Spleen (tissue), 11 donors: ENCODE measurements at regions not wholly inside any gene's neighbourhood (a gene's known extent, or its start where the extent isn't known, plus 50 kb on each side); places are given as distances from the start of the nearest gene placed in this dataset.

Experiments
- DNase-seq: peaks from one replicate; pipeline ENCODE4 v3.0.0-alpha.2; 2020
- H3K27ac ChIP-seq, 8 donors: fragments of 200-600 bp; sonication (generic) in 7 of 8; 1 replicate in 4 of 8; 2 replicates in 4 of 8; pipeline versions ENCODE4 v1.5.0 to v1.8.0; 2016 to 2021; ENCODE audit warnings: inconsistent platforms in 4 of 8, mild to moderate bottlenecking in 4 of 8, moderate library complexity in 1 of 8
- H3K27me3 ChIP-seq, 7 donors: fragments of 200-600 bp; sonication (generic) in 6 of 7; replicated peaks in 1 of 7; 1 replicate in 4 of 7; 2 replicates in 3 of 7; pipeline versions ENCODE4 v1.5.0 to v1.8.0; 2016 to 2021; ENCODE audit warnings: inconsistent platforms in 3 of 7, mild to moderate bottlenecking in 1 of 7
- H3K36me3 ChIP-seq, 6 donors: fragments of 200-600 bp; sonication (generic) in 5 of 6; 1 replicate in 4 of 6; 2 replicates in 2 of 6; pipeline versions ENCODE4 v1.5.0 to v1.8.0; 2016 to 2021; ENCODE audit warnings: inconsistent platforms in 2 of 6
- H3K4me1 ChIP-seq, 6 donors: fragments of 200-600 bp; sonication (generic) in 5 of 6; 1 replicate in 3 of 6; 2 replicates in 3 of 6; pipeline versions ENCODE4 v1.5.0 to v1.8.0; 2016 to 2021; ENCODE audit warnings: inconsistent platforms in 3 of 6
- H3K4me3 ChIP-seq, 8 donors: fragments of 200-600 bp; sonication (generic) in 7 of 8; 1 replicate in 4 of 8; 2 replicates in 4 of 8; pipeline versions ENCODE4 v1.5.0 to v1.8.0; 2016 to 2021; ENCODE audit warnings: inconsistent platforms in 4 of 8, mild to moderate bottlenecking in 4 of 8, moderate library complexity in 2 of 8
- H3K9me3 ChIP-seq, 8 donors: fragments of 200-600 bp; sonication (generic) in 7 of 8; 1 replicate in 4 of 8; 2 replicates in 4 of 8; pipeline versions ENCODE4 v1.5.0 to v1.8.0; 2016 to 2021; ENCODE audit warnings: inconsistent platforms in 4 of 8
- CTCF ChIP-seq, 11 experiments: fragments of 200-600 bp in 7 of 11; fragments of 450-650 bp in 4 of 11; sonication (generic) in 4 of 11; IDR thresholded peaks in 8 of 11; conservative IDR thresholded peaks in 3 of 11; 1 replicate in 7 of 11; 2 replicates in 4 of 11; pipeline versions ENCODE4 v1.4.0 to v1.8.0; 2016 to 2021; ENCODE audit warnings: antibody characterized with exemption in 11 of 11, inconsistent platforms in 4 of 11, mild to moderate bottlenecking in 1 of 11
- POLR2A ChIP-seq, 3 donors: fragments of 450-650 bp; IDR thresholded peaks; one replicate each; pipeline ENCODE4 v1.5.1; 2017; ENCODE audit warnings: antibody characterized with exemption in 3 of 3, mild to moderate bottlenecking in 1 of 3
- POLR2AphosphoS5 ChIP-seq, 3 donors: sonication (generic); formaldehyde crosslinking; IDR thresholded peaks; one replicate each; pipeline ENCODE4 v1.5.1; 2017; ENCODE audit warnings: antibody characterized with exemption in 3 of 3
- WGBS, 5 donors: extraction: QIAGEN DNeasy Blood & Tissue Kit in 3 of 5; methylation state at CpG; one replicate each; pipeline versions ENCODE4 v1.1.5 to v1.1.7; 2013 to 2018; 5-methylcytosine and 5-hydroxymethylcytosine counted together
- intact Hi-C: fragments of 100-400 bp; cut with DNase I; formaldehyde crosslinking; loops from one replicate; pipeline ENCODE4 v1.15.0; 2023; ENCODE audit warnings: low total_unique reads
- donor health status: healthy with polysubstance abuse.
- donor health status: DM: no; HTN: no; CAD: no; lungs with moderate emphysema.
- donor health status: DM: no; HTN: no; CAD: no.
- donor health status: Bipolar disorder and iron deficiency.
- donor health status: healthy.
- donor health status: DM: no; HTN: no; CAD: no.
- donor health status: DM: yes; HTN: yes; CAD: no.

GRCh38 chr4:23456864-23457263 is 433.0 kb downstream of the PPARGC1A start:
- H3K4me3 ChIP-seq = no peak overlapping the region
- TF ChIP-seq CTCF (IDR thresholded peaks at IDR 0.05 in 8 of 11, conservative IDR thresholded peaks at IDR 0.05 in 3 of 11) (no peak), POLR2AphosphoS5 (IDR thresholded peaks at IDR 0.05) (no peak), POLR2A (IDR thresholded peaks at IDR 0.05) (no peak)
- WGBS, 5 donors = 70 to 82% (median 72%) methylated on average over 2 of the region's 2 CpGs
- no peaks in the 10 kb centered on the region for H3K4me1 ChIP-seq
- H3K9me3 ChIP-seq = no peaks in the 10 kb centered on the region
- intact Hi-C loops = no loop called here
- H3K36me3 ChIP-seq = no peaks in the 10 kb centered on the region
- no peak overlapping the region for H3K27ac ChIP-seq
- no peaks in the 10 kb centered on the region for H3K27me3 ChIP-seq
- DNase-seq = no peak

- Histone ChIP-seq H3K27ac (no peak overlapping the region), H3K36me3 (no peaks in the 10 kb centered on the region), H3K9me3 (no peaks in the 10 kb centered on the region), H3K4me3 (no peak overlapping the region), H3K27me3 (no peaks in the 10 kb centered on the region), H3K4me1 (no peaks in the 10 kb centered on the region)
- TF ChIP-seq CTCF (IDR thresholded peaks at IDR 0.05 in 8 of 11, conservative IDR thresholded peaks at IDR 0.05 in 3 of 11) (no peak), POLR2A (IDR thresholded peaks at IDR 0.05) (no peak), POLR2AphosphoS5 (IDR thresholded peaks at IDR 0.05) (no peak)
- DNase-seq = no peak
- 31 to 37% (median 36%) methylated on average over 5 of the region's 5 CpGs for WGBS, 5 donors
- intact Hi-C loops = no loop called here
Measured at GRCh38 chr4:23455456-23456158, 434.2 kb downstream of the PPARGC1A start.

- H3K27ac ChIP-seq = no peak overlapping the region
- no peak for DNase-seq
- 83 to 95% (median 91%) methylated on average over 1 of the region's 1 CpG for WGBS, 5 donors
- H3K27me3 ChIP-seq = no peaks in the 10 kb centered on the region
- TF ChIP-seq POLR2AphosphoS5 (IDR thresholded peaks at IDR 0.05) (no peak), POLR2A (IDR thresholded peaks at IDR 0.05) (no peak), CTCF (IDR thresholded peaks at IDR 0.05 in 8 of 11, conservative IDR thresholded peaks at IDR 0.05 in 3 of 11) (no peak)
- intact Hi-C loops = no loop called here
- H3K4me3 ChIP-seq = no peak overlapping the region
- H3K36me3 ChIP-seq = no peaks in the 10 kb centered on the region
- H3K9me3 ChIP-seq = no peaks in the 10 kb centered on the region
- H3K4me1 ChIP-seq = no peaks in the 10 kb centered on the region
Measured at GRCh38 chr4:23441530-23442069, 448.2 kb downstream of the PPARGC1A start.

- Histone ChIP-seq H3K4me1 (no peaks in the 10 kb centered on the region), H3K36me3 (no peaks in the 10 kb centered on the region), H3K9me3 (no peaks in the 10 kb centered on the region), H3K27ac (no peak overlapping the region), H3K4me3 (no peak overlapping the region), H3K27me3 (no peaks in the 10 kb centered on the region)
- no peak for DNase-seq
- intact Hi-C loops = no loop called here
- 65 to 78% (median 66%) methylated on average over 1 of the region's 1 CpG for WGBS, 5 donors
- TF ChIP-seq POLR2AphosphoS5 (IDR thresholded peaks at IDR 0.05) (no peak), CTCF (IDR thresholded peaks at IDR 0.05 in 8 of 11, conservative IDR thresholded peaks at IDR 0.05 in 3 of 11) (no peak), POLR2A (IDR thresholded peaks at IDR 0.05) (no peak)
Measured at GRCh38 chr4:23438764-23439163, 451.1 kb downstream of the PPARGC1A start.
